ENCODE measurements at regions not wholly inside any gene's neighbourhood (a gene's known extent, or its start where the extent isn't known, plus 50 kb on each side); places are given as distances from the start of the nearest gene placed in this dataset.

DNA sequence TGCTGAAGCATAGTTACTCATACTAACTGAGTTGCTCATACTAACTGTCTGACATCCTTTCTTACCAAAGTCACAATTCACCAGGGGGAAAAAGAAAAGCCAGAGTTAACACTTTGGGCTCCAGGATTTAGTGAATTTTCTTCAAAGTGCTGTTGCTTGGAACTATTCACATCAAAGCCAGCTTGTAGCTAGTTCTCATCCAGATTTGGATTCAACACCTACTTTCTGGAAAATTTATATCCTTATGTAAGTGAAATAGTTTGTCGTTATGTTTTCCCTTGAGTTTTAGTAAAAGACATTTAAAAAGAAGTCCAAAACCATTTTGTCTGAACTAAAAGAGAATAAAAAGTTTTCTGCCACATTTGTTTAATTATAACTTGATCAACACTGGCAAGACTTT, 264.6 kb downstream of the BRINP2 start:
- no peak for DNase-seq (ENCODE audit: extremely low spot score, unreplicated experiment)
- Mint-ChIP-seq H3K27me3 (ENCODE audit: unreplicated experiment) (no peaks in the 10 kb centered on the region), H3K27ac (ENCODE audit: unreplicated experiment) (no peak overlapping the region), H3K4me3 (ENCODE audit: unreplicated experiment) (no peak overlapping the region), H3K9me3 (ENCODE audit: unreplicated experiment) (no peaks in the 10 kb centered on the region), H3K36me3 (ENCODE audit: unreplicated experiment) (no peaks in the 10 kb centered on the region), H3K4me1 (ENCODE audit: unreplicated experiment) (no peaks in the 10 kb centered on the region)
- TF ChIP-seq, protein P1, sequence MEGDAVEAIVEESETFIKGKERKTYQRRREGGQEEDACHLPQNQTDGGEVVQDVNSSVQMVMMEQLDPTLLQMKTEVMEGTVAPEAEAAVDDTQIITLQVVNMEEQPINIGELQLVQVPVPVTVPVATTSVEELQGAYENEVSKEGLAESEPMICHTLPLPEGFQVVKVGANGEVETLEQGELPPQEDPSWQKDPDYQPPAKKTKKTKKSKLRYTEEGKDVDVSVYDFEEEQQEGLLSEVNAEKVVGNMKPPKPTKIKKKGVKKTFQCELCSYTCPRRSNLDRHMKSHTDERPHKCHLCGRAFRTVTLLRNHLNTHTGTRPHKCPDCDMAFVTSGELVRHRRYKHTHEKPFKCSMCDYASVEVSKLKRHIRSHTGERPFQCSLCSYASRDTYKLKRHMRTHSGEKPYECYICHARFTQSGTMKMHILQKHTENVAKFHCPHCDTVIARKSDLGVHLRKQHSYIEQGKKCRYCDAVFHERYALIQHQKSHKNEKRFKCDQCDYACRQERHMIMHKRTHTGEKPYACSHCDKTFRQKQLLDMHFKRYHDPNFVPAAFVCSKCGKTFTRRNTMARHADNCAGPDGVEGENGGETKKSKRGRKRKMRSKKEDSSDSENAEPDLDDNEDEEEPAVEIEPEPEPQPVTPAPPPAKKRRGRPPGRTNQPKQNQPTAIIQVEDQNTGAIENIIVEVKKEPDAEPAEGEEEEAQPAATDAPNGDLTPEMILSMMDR (IDR thresholded peaks at IDR 0.05): no peak

DNA sequence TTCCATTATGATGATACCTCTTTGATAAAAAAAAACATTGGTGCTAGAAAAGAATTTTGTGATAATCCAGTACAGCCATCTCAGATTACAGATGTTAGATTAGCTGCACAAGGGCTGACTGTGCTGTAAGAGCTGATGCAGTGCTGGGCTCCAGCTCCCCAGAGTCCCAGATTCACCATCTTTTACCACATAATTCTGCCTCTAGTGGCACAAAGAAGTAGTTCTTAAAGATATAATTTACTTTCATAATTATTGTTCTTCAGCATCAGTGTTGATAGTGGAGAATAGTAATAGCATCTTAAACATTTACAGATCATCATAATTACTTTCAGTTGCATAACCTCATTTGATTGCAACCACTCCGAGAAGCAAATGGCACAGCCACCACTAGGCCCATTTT, 262.1 kb downstream of the BRINP2 start:
- H3K27ac Mint-ChIP-seq (ENCODE audit: unreplicated experiment): no peak overlapping the region
- TF ChIP-seq, protein P1 (IDR thresholded peaks at IDR 0.05): no peak
- no peaks in the 10 kb centered on the region for H3K4me1 Mint-ChIP-seq (ENCODE audit: unreplicated experiment)
- no peaks in the 10 kb centered on the region for H3K27me3 Mint-ChIP-seq (ENCODE audit: unreplicated experiment)
- DNase-seq (ENCODE audit: extremely low spot score, unreplicated experiment): no peak
- H3K36me3 Mint-ChIP-seq (ENCODE audit: unreplicated experiment): no peaks in the 10 kb centered on the region
- no peaks in the 10 kb centered on the region for H3K9me3 Mint-ChIP-seq (ENCODE audit: unreplicated experiment)
- H3K4me3 Mint-ChIP-seq (ENCODE audit: unreplicated experiment): no peak overlapping the region

DNA sequence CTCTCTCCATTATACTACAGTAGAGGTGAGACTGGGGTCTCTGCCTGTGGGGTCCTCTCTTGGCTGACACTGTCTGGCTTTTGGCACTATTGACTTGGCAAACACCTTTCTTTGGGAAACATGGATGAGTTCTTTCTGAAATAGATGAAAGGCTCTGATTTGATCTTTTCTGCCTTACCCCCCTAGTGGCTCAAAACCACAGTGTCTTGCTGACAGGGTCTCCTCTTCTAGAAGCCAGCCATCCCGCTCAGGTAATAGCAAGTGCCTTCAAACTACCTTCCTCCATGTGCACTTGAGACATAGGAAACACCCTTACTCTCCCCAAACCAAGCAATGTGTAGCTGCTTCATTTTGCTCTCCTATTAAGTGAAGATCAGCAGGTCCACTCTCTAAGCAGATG, 260.4 kb downstream of the BRINP2 start:
- H3K36me3 Mint-ChIP-seq (ENCODE audit: unreplicated experiment): no peaks in the 10 kb centered on the region
- H3K9me3 Mint-ChIP-seq (ENCODE audit: unreplicated experiment): no peaks in the 10 kb centered on the region
- H3K27ac Mint-ChIP-seq (ENCODE audit: unreplicated experiment): no peak overlapping the region
- no peak for DNase-seq (ENCODE audit: extremely low spot score, unreplicated experiment)
- TF ChIP-seq, protein P1 (IDR thresholded peaks at IDR 0.05): no peak
- no peak overlapping the region for H3K4me3 Mint-ChIP-seq (ENCODE audit: unreplicated experiment)
- H3K27me3 Mint-ChIP-seq (ENCODE audit: unreplicated experiment): no peaks in the 10 kb centered on the region
- no peaks in the 10 kb centered on the region for H3K4me1 Mint-ChIP-seq (ENCODE audit: unreplicated experiment)

- H3K27me3 Mint-ChIP-seq (ENCODE audit: unreplicated experiment): no peaks in the 10 kb centered on the region
- no peak overlapping the region for H3K27ac Mint-ChIP-seq (ENCODE audit: unreplicated experiment)
- no peak overlapping the region for H3K4me3 Mint-ChIP-seq (ENCODE audit: unreplicated experiment)
- H3K36me3 Mint-ChIP-seq (ENCODE audit: unreplicated experiment): no peaks in the 10 kb centered on the region
- H3K9me3 Mint-ChIP-seq (ENCODE audit: unreplicated experiment): no peaks in the 10 kb centered on the region
- H3K4me1 Mint-ChIP-seq (ENCODE audit: unreplicated experiment): no peaks in the 10 kb centered on the region
- no peak for DNase-seq (ENCODE audit: extremely low spot score, unreplicated experiment)
- TF ChIP-seq, protein P1 (IDR thresholded peaks at IDR 0.05): no peak
Observed at GRCh38 chr1:177429234-177429633, 258.5 kb downstream of the BRINP2 start.

DNA sequence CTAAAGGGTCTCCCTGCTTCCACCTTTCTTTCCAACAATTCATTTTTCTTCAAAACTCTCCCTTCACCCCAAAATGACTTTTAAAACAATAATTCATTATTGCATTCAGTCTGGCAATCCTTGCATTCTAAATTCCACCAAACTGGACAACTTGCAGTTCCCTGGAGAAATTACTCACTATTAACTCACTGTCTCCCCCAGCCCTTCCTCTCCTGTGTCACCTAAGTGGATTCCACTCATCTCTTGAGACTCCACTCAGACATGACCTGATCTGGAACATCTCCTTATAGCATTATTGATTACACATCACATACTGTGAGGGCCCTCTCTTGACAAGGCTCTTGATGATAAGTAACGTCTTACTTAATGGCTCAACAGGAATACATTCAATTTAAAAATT, 257.1 kb downstream of the BRINP2 start:
- Mint-ChIP-seq H3K4me1 (ENCODE audit: unreplicated experiment) (no peaks in the 10 kb centered on the region), H3K27me3 (ENCODE audit: unreplicated experiment) (no peaks in the 10 kb centered on the region), H3K4me3 (ENCODE audit: unreplicated experiment) (no peak overlapping the region), H3K27ac (ENCODE audit: unreplicated experiment) (no peak overlapping the region), H3K36me3 (ENCODE audit: unreplicated experiment) (no peaks in the 10 kb centered on the region), H3K9me3 (ENCODE audit: unreplicated experiment) (no peaks in the 10 kb centered on the region)
- DNase-seq (ENCODE audit: extremely low spot score, unreplicated experiment): no peak
- TF ChIP-seq, protein P1 (IDR thresholded peaks at IDR 0.05): no peak

All from osteocyte (in vitro differentiated cells).